ENCODE measurements at regions not wholly inside any gene's neighbourhood (a gene's known extent, or its start where the extent isn't known, plus 50 kb on each side); places are given as distances from the start of the nearest gene placed in this dataset.

DNA sequence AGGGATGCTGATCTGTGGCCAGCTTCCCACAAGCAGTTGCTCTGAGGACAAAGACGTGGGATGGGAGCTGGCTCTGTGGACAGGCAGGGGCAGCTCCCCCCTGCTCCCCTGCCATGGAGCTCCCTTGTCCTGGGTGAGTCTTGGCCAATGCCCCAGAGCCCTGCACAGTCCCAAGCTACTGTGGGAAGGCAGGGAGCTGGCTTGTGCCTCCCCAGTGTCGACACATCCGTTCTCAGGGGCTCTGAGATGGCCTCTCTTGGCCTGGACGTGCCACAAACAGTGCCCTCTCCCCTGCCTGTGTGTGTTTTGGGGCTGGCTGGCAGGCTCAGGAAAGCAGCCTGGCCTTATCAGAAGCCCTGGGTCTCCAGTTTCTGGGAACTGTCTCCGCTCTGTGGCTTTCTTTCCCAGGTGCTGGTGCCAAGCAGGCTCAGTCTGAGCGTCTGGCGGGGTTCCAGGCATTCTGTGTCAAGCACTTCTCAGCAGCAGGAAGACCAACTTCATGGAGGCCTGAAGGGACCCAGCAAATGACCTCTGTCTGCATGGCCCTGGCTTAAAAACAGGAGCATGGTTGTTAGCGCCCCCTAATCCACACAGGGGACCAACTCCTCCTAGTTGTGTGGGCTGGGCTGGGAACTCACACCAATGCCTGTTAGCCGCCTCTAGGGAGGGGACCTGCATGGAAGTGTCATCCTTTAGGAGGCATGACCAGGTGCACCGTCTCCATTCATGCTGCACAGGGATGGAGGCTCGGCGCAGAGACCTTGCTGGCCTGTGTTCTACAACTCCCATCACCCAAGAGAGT, 375.2 kb downstream of the RPS24 start:
- TF ChIP-seq ZNF274 (IDR thresholded peaks at IDR 0.05; ENCODE audit: low read depth, low read length): no peak
- H3K4me3 ChIP-seq (ENCODE audit: low read length): no peak overlapping the region

- no peak for TF ChIP-seq ZNF274 (IDR thresholded peaks at IDR 0.05; ENCODE audit: low read depth, low read length)
- H3K4me3 ChIP-seq (ENCODE audit: low read length): no peak overlapping the region
These were observed 376.6 kb downstream of the RPS24 start for GRCh38 chr10:78410046-78410965.

- TF ChIP-seq ZNF274 (IDR thresholded peaks at IDR 0.05; ENCODE audit: low read depth, low read length): no peak
- H3K4me3 ChIP-seq (ENCODE audit: low read length): no peak overlapping the region
These were observed 378.1 kb downstream of the RPS24 start for GRCh38 chr10:78411716-78412115.

DNA sequence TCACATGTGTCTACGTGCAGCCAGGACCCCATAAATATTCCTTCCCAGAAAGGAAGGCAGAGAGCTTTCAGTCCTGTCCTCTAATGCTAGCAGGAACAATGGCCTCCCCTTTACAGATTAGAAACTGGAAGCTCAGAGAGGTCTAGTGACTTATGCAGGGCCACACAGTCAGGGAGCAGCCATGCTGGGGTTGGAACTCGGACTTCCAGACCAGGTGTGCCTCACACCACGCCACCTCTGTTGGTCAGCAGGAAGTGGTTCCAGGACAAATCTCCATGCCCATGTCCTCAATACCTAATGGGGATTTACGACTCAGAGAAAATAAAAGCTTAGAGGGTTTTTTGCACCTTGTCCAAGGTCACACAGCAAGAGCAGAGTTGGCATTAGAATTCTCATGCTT, 378.9 kb downstream of the RPS24 start:
- TF ChIP-seq ZNF274 (IDR thresholded peaks at IDR 0.05; ENCODE audit: low read depth, low read length): no peak
- no peak overlapping the region for H3K4me3 ChIP-seq (ENCODE audit: low read length)

- no peak for TF ChIP-seq ZNF274 (IDR thresholded peaks at IDR 0.05; ENCODE audit: low read depth, low read length)
These were observed 379.7 kb downstream of the RPS24 start for GRCh38 chr10:78413076-78414055.

DNA sequence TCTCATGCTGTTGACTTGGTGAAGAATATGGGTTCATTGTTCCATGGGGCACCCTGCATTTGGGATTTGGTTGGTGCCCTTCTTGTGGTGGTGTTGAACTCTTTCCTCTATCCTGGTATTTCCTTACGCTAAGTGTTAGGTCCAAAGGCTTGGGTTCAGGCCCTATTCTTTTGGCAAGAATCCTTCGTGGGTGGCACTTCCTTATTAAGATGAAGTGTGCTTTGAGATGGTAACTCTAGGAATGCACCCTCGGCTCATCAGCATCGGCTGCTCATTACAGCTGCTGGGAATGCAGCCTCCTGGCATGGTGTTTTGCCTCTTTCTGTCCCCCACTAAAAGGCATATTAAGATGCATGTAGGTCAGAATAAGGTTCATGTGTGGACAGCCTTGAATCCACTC, 380.7 kb downstream of the RPS24 start:
- H3K4me3 ChIP-seq (ENCODE audit: low read length): no peak overlapping the region
- no peak for TF ChIP-seq ZNF274 (IDR thresholded peaks at IDR 0.05; ENCODE audit: low read depth, low read length)

More at GRCh38 chr10:78413076-78414055, 379.7 kb downstream of the RPS24 start:
- no peak overlapping the region for H3K4me3 ChIP-seq (ENCODE audit: low read length)

GRCh38 chr10:78415111-78415510, 381.4 kb downstream of the RPS24 start:
- no peak overlapping the region for H3K4me3 ChIP-seq (ENCODE audit: low read length)
- TF ChIP-seq ZNF274 (IDR thresholded peaks at IDR 0.05; ENCODE audit: low read depth, low read length): no peak

DNA sequence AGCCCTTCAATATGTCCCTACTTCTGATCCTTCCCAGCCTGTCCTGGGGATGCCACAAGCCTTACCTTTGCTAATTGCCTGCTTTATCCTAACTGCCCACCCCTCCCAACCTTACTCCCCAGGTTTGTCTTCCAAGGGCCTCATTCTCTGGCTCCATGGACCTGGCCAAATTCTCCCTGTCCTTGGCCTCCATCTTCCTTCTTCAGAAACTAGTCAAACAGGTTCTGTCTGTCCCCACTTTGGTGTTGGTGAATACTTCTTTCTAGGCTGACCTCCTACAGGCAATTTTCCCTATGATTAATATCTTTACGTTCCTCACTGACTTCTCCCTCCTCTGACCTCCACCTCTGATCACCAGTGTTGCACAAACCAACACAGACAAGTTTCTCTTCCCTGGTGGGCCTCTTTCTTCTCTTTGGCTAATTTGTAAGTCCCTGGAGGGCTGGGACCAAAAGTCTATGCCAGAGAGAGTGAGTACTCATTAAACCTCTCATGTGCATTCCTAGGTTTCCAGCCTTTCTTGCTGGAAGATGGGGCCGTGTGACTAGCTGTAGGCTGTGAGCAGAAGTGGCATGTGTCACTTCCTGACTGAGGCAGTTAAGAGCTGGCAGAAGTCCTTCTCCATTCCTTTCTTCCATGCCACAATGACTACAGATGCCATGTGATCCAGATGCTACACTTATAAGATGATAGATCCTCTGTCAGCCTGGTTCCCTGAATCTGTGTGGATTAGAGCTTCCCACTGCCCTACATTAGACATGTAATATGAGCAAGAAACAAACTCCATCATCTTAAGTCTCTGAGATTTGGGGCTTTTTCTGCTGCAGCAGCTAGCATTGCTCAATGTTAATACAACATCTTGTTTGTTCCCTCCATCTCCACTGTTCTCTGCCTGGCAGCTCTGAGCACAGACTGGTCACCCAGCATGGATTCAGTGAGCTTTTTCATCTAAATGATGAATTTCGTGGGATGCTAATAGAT, 382.7 kb downstream of the RPS24 start:
- TF ChIP-seq ZNF274 (IDR thresholded peaks at IDR 0.05; ENCODE audit: low read depth, low read length): no peak

GRCh38 chr10:78417425-78418370, 384.0 kb downstream of the RPS24 start:
- no peak overlapping the region for H3K4me3 ChIP-seq (ENCODE audit: low read length)
- TF ChIP-seq ZNF274 (IDR thresholded peaks at IDR 0.05; ENCODE audit: low read depth, low read length): no peak

More for the DNA sequence above, 382.7 kb downstream of the RPS24 start:
- no peak overlapping the region for H3K4me3 ChIP-seq (ENCODE audit: low read length)

DNA sequence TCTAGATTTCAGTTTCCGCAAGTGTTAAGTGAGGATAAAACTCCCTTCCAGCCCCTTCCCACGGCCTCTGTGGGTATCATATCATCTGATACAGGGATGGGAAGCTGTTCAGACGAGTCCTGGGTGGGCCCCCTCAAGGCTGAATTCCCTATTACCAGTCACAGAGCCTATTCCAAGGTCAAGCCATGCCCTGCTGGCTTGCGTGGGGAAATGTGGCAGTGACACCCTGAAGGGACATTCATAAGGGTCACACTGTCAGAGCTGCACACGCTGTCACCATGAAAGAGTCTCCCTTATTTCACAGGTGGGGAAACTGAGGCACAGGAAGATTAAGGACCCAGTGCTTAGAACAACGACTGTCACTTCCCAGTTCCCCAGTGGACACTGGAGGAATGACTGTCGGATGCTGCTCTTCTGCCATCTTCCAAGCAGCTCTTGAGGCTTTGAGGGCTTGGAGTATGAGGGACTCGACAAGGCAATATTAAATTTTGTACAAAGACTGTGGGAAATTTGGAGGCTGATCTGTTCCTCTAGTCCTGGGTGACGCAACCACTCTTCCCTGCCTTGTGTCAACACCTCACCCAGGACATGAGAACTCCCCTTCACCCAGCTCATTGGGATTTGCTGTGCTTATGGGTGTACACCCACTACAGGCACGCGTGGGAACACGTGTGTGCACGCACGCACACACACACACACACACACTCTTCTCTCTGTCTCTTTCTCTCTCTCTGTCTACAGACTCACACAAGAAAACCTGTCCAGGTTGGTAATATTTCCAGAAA, 386.0 kb downstream of the RPS24 start:
- H3K4me3 ChIP-seq (ENCODE audit: low read length): no peak overlapping the region
- TF ChIP-seq ZNF274 (IDR thresholded peaks at IDR 0.05; ENCODE audit: low read depth, low read length): no peak

Data from GM08714 (cell line).